ENCODE measurements at regions not wholly inside any gene's neighbourhood (a gene's known extent, or its start where the extent isn't known, plus 50 kb on each side); places are given as distances from the start of the nearest gene placed in this dataset.

GRCh38 chr7:52463341-52463740 lies 572.1 kb upstream of the POM121L12 start:
- H3K27ac ChIP-seq = no peak overlapping the region
- TF ChIP-seq ZFX (IDR thresholded peaks at IDR 0.05; ENCODE audit: borderline replicate concordance) = no peak
- TF ChIP-seq, protein P1, sequence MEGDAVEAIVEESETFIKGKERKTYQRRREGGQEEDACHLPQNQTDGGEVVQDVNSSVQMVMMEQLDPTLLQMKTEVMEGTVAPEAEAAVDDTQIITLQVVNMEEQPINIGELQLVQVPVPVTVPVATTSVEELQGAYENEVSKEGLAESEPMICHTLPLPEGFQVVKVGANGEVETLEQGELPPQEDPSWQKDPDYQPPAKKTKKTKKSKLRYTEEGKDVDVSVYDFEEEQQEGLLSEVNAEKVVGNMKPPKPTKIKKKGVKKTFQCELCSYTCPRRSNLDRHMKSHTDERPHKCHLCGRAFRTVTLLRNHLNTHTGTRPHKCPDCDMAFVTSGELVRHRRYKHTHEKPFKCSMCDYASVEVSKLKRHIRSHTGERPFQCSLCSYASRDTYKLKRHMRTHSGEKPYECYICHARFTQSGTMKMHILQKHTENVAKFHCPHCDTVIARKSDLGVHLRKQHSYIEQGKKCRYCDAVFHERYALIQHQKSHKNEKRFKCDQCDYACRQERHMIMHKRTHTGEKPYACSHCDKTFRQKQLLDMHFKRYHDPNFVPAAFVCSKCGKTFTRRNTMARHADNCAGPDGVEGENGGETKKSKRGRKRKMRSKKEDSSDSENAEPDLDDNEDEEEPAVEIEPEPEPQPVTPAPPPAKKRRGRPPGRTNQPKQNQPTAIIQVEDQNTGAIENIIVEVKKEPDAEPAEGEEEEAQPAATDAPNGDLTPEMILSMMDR (IDR thresholded peaks at IDR 0.05) = no peak

DNA sequence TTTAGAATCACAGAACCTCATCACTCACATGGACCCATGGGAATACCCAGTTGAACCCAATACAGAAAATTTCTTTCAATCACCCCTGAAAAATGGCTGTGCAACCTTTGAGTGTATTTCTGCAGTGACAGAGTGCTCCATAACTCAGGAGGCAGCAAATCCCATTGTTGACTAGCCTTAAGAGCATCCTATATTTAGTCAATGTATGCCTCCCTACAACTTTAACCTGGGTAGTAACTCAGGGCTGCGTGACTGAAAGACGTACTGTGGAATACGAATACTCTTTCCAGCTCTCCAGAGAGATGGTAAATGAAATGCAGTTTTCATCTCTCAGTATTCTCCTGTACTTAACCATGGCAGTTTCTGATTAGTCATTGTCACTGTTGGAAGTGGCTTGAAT lies 573.0 kb upstream of the POM121L12 start:
- TF ChIP-seq ZFX (IDR thresholded peaks at IDR 0.05; ENCODE audit: borderline replicate concordance) = no peak
- TF ChIP-seq, protein P1 (IDR thresholded peaks at IDR 0.05) = no peak

DNA sequence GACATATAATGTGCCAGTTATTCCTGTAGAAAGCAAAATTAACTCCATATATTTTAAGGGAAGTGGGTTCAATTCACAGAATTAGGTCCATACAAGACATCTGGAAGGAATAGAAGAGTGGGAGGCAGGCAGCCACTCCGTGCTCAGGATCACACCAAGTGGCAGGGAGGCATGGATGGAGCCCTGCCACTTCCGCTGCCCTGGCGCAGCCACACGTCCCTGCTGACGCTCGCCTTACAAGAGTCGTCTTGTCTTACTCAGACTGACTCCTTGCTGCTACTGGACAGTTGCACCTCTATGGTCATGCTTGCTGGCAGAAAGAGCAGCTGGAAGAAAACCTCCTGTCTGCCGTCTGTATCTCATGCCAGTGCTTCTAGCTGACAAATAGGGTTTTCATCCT lies 579.9 kb upstream of the POM121L12 start:
- no peak overlapping the region for H3K27ac ChIP-seq
- TF ChIP-seq, protein P1 (IDR thresholded peaks at IDR 0.05) = no peak
- TF ChIP-seq ZFX (IDR thresholded peaks at IDR 0.05; ENCODE audit: borderline replicate concordance) = no peak

More for the DNA sequence above, 573.0 kb upstream of the POM121L12 start:
- H3K27ac ChIP-seq = no peak overlapping the region

- TF ChIP-seq, protein P1 (IDR thresholded peaks at IDR 0.05) = no peak
- TF ChIP-seq ZFX (IDR thresholded peaks at IDR 0.05; ENCODE audit: borderline replicate concordance) = no peak
- H3K27ac ChIP-seq = no peak overlapping the region
Observed at GRCh38 chr7:52450816-52451215, 584.6 kb upstream of the POM121L12 start.

- H3K27ac ChIP-seq = no peak overlapping the region
- TF ChIP-seq, protein P1 (IDR thresholded peaks at IDR 0.05) = no peak
- no peak for TF ChIP-seq ZFX (IDR thresholded peaks at IDR 0.05; ENCODE audit: borderline replicate concordance)
Observed at GRCh38 chr7:52447581-52448180, 587.8 kb upstream of the POM121L12 start.

DNA sequence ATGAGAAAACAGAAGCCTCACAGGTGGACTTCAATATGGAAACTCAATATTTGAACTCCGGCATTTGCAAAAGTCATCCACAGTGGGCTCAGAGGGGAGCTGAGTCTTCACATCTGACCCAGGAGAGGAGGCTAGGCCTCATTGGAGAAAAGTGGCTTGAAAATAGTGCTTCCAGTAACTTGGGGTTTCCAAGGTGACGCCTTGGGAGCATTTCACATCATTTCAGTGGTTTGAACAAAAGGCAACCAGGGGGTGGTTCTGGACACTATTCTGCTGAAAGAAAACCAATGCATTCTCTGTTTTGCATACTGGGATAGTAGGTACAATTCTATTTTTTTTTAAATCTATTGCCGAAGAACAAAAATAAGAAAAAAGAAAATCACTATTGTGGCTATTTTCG lies 599.2 kb upstream of the POM121L12 start:
- no peak for TF ChIP-seq ZFX (IDR thresholded peaks at IDR 0.05; ENCODE audit: borderline replicate concordance)
- TF ChIP-seq, protein P1 (IDR thresholded peaks at IDR 0.05) = no peak
- H3K27ac ChIP-seq = no peak overlapping the region

DNA sequence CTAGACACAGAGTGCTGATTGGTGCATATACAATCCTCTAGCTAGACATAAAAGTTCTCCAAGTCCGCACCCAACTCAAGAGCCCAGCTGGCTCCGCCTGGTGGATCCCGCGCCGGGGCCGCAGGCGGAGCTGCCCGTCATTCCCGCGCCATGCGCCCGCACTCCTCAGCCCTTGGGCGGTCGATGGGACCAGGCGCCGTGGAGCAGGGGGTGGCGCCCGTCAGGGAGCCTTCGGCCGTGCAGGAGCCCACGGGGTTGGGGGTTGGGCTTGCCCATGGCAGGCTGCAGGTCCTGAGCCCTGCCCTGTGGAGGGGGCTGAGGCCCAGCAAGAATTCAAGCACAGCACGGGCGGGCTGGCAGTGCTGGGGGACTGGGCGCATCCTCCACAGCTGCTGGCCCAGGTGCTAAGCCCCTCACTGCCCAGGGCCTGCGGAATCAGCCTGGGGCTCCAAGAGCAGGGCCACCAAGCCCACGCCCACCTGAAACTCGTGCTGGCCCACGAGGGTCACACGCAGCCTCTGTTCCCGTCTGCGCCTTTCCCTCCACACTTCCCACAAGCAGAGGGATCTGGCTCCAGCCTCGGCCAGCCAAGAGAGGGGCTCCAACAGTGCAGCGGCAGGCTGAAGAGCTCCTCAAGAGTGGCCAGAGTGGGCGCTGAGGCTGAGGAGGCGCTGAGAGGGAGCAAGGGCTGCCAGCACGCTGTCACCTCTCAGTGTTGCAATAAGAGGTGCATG lies 604.2 kb upstream of the POM121L12 start:
- no peak overlapping the region for H3K27ac ChIP-seq
- TF ChIP-seq ZFX (IDR thresholded peaks at IDR 0.05; ENCODE audit: borderline replicate concordance) = no peak
- TF ChIP-seq, protein P1 (IDR thresholded peaks at IDR 0.05) = no peak

Data from 22Rv1 (cell line).